GM12892 (cell line): ENCODE measurements at regions not wholly inside any gene's neighbourhood (a gene's known extent, or its start where the extent isn't known, plus 50 kb on each side); places are given as distances from the start of the nearest gene placed in this dataset.

Source experiments
- POLR2A ChIP-seq: IDR thresholded peaks from 2 replicates; pipeline ENCODE4 v1.6.1; 2011; ENCODE audit warnings: low read depth, low read length, control low read depth
- POLR2AphosphoS5 ChIP-seq: IDR thresholded peaks from 2 replicates; pipeline ENCODE4 v1.6.1; 2011; ENCODE audit warnings: low read depth, low read length, control low read depth

- no peak for TF ChIP-seq POLR2A
- no peak for TF ChIP-seq POLR2AphosphoS5
Measured at GRCh38 chr2:204234248-204234647, 297.7 kb downstream of the ICOS start.
